ENCODE measurements at regions not wholly inside any gene's neighbourhood (a gene's known extent, or its start where the extent isn't known, plus 50 kb on each side); places are given as distances from the start of the nearest gene placed in this dataset.

DNA sequence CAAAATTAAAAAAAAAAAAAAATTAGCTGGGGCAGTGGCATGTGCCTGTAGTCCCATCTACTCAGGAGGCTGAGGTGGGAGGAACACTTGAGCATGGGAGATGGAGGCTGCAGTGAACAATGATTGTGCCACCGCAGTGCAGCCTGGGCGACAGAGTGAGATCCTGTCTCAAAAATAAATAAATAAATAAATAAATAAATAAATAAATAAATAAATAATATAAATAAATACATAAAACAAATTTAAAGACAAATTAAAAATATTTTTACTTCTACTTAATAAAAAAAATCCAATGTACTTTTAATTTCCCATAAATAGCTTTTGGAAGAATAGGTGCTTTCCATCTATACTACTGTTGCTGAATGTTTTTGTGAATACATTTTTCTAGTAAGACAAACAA, 598.4 kb upstream of the EDIL3 start:
- TF ChIP-seq HNRNPLL (IDR thresholded peaks at IDR 0.05; ENCODE audit: low read depth, low read length, poor library complexity, severe bottlenecking): no peak
- TF ChIP-seq, protein P1, sequence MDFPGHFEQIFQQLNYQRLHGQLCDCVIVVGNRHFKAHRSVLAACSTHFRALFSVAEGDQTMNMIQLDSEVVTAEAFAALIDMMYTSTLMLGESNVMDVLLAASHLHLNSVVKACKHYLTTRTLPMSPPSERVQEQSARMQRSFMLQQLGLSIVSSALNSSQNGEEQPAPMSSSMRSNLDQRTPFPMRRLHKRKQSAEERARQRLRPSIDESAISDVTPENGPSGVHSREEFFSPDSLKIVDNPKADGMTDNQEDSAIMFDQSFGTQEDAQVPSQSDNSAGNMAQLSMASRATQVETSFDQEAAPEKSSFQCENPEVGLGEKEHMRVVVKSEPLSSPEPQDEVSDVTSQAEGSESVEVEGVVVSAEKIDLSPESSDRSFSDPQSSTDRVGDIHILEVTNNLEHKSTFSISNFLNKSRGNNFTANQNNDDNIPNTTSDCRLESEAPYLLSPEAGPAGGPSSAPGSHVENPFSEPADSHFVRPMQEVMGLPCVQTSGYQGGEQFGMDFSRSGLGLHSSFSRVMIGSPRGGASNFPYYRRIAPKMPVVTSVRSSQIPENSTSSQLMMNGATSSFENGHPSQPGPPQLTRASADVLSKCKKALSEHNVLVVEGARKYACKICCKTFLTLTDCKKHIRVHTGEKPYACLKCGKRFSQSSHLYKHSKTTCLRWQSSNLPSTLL (IDR thresholded peaks at IDR 0.05): no peak
- Histone ChIP-seq H3K4me2 (ENCODE audit: insufficient read depth, low read length) (no peak overlapping the region), H3K9me3 (replicated peaks; ENCODE audit: control insufficient read depth, insufficient read depth, low read depth, low read length) (no peaks in the 10 kb centered on the region; the same call in 1 of the 2 replicates), H4K20me1 (replicated peaks; ENCODE audit: control insufficient read depth, insufficient read depth, low read length) (no peaks in the 10 kb centered on the region), H2AFZ (ENCODE audit: low read depth, low read length) (no peak overlapping the region), H3K27ac (ENCODE audit: extremely low read depth, low read depth, low read length) (no peak overlapping the region), H3K9ac (ENCODE audit: insufficient read depth in 1 of 2, low read depth in 2 of 2, low read length in 2 of 2) (no peak overlapping the region), H3K9me1 (ENCODE audit: control insufficient read depth, insufficient read depth, low read length) (no peaks in the 10 kb centered on the region), H3K79me2 (ENCODE audit: control insufficient read depth, insufficient read depth, low read length) (no peaks in the 10 kb centered on the region), H3K36me3 (ENCODE audit: control insufficient read depth, insufficient read depth, low read length) (no peaks in the 10 kb centered on the region), H3K27me3 (ENCODE audit: control insufficient read depth in 2 of 2, insufficient read depth in 2 of 2, low read length in 2 of 2) (no peaks in the 10 kb centered on the region), H3K4me1 (replicated peaks in 1 of 2; ENCODE audit: control insufficient read depth in 2 of 2, insufficient read depth in 2 of 2, low read length in 2 of 2) (no peaks in the 10 kb centered on the region), H3K4me3 (no peak overlapping the region)
- ChIA-PET POLR2A (no interaction called here), CTCF (ENCODE audit: low intra/inter-chr PET ratio) (no interaction called here)
- ATAC-seq (no peak), DNase-seq (ENCODE audit: extremely low read depth in 1 of 4, low spot score in 3 of 4) (no peak), FAIRE-seq (no peak)
- in situ Hi-C loops (cut with MboI): no loop called here
- BruUV-seq (replicated peaks): no TSS peak
- intact Hi-C loops (cut with micrococcal nuclease): no loop called here
- 0% methylated on average over 2 of the region's 2 CpGs for WGBS (ENCODE audit: insufficient coverage, low coverage, missing lambda C conversion rate)

DNA sequence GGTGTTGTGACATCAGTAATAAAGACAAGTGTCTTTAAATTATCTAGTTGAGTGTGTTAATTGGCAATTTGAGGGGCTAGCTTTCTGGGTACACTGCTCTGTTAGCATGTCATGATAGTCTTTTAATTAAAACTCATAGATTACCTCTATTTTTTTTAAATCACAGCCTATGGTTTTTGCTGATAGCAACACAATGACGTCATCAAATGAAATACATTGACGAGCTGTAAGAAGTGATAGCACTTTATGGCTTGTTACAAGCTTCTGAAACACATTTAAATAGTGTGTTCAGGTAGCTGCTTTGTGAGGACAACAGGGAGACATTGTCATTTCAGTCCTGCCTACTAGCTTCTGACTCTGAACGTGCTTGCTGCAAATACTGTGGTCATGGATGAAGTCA, 600.5 kb upstream of the EDIL3 start:
- no peaks in the 10 kb centered on the region for H4K20me1 ChIP-seq (replicated peaks; ENCODE audit: control insufficient read depth, insufficient read depth, low read length)
- FAIRE-seq (no peak), ATAC-seq (no peak), DNase-seq (ENCODE audit: extremely low read depth in 1 of 4, low spot score in 3 of 4) (no peak)
- BruUV-seq (replicated peaks): no TSS peak
- intact Hi-C loops (cut with micrococcal nuclease): no loop called here
- H3K4me2 ChIP-seq (ENCODE audit: insufficient read depth, low read length): no peak overlapping the region
- no peaks in the 10 kb centered on the region for H3K4me1 ChIP-seq (replicated peaks in 1 of 2; ENCODE audit: control insufficient read depth in 2 of 2, insufficient read depth in 2 of 2, low read length in 2 of 2)
- H3K27me3 ChIP-seq (ENCODE audit: control insufficient read depth in 2 of 2, insufficient read depth in 2 of 2, low read length in 2 of 2): no peaks in the 10 kb centered on the region
- H3K9me3 ChIP-seq (replicated peaks; ENCODE audit: control insufficient read depth, insufficient read depth, low read depth, low read length): no peaks in the 10 kb centered on the region; the same call in 1 of the 2 replicates
- H3K36me3 ChIP-seq (ENCODE audit: control insufficient read depth, insufficient read depth, low read length): no peaks in the 10 kb centered on the region
- POLR2A ChIA-PET: no interaction called here
- H3K4me3 ChIP-seq: no peak overlapping the region
- WGBS (ENCODE audit: insufficient coverage, low coverage, missing lambda C conversion rate): 0% methylated on average over 3 of the region's 3 CpGs
- H3K79me2 ChIP-seq (ENCODE audit: control insufficient read depth, insufficient read depth, low read length): no peaks in the 10 kb centered on the region
- in situ Hi-C loops (cut with MboI): no loop called here
- H3K9me1 ChIP-seq (ENCODE audit: control insufficient read depth, insufficient read depth, low read length): no peaks in the 10 kb centered on the region
- no peak overlapping the region for H3K9ac ChIP-seq (ENCODE audit: insufficient read depth in 1 of 2, low read depth in 2 of 2, low read length in 2 of 2)
- H3K27ac ChIP-seq (ENCODE audit: extremely low read depth, low read depth, low read length): no peak overlapping the region
- CTCF ChIA-PET (ENCODE audit: low intra/inter-chr PET ratio): no interaction called here
- H2AFZ ChIP-seq (ENCODE audit: low read depth, low read length): no peak overlapping the region
- TF ChIP-seq, protein P2, sequence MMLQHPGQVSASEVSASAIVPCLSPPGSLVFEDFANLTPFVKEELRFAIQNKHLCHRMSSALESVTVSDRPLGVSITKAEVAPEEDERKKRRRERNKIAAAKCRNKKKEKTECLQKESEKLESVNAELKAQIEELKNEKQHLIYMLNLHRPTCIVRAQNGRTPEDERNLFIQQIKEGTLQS (IDR thresholded peaks at IDR 0.05): peak; percentile 61
- TF ChIP-seq, protein P2 (CRISPR knock-in tag; conservative IDR thresholded peaks at IDR 0.05): no peak
- TF ChIP-seq SAFB (IDR thresholded peaks at IDR 0.05; ENCODE audit: borderline replicate concordance, low read depth, low read length) (no peak), ATF7 (IDR thresholded peaks at IDR 0.05) (0 out of 2 replicates have a peak, but pooled peaks have one; percentile 34)
